OCI-LY3 (cell line): ENCODE measurements at regions not wholly inside any gene's neighbourhood (a gene's known extent, or its start where the extent isn't known, plus 50 kb on each side); places are given as distances from the start of the nearest gene placed in this dataset.

Experiments
- H2AFZ ChIP-seq: fragments of 200-600, 300-600 bp; shearing (Covaris generic); 2 replicates; pipeline ENCODE4 v1.6.0; 2014; ENCODE audit warnings: antibody characterized with exemption, low read depth, low read length
- H3K27ac ChIP-seq: fragments of 200-600, 300-600 bp; sonication (generic); 2 replicates; pipeline ENCODE4 v1.5.1; 2014; ENCODE audit warnings: mild to moderate bottlenecking, low read length, moderate library complexity, mixed read lengths
- H3K27me3 ChIP-seq: fragments of 200-600, 300-600 bp; sonication (generic); 2 replicates; pipeline ENCODE4 v1.6.1; 2014; ENCODE audit warnings: low read depth, low read length, mixed read lengths
- H3K36me3 ChIP-seq: fragments of 200-600, 300-600 bp; sonication (generic); replicated peaks from 2 replicates; pipeline ENCODE3; 2014; ENCODE audit warnings: low read depth, low read length, mixed read lengths
- H3K4me1 ChIP-seq: fragments of 300-600, 200-600 bp; sonication (generic); 2 replicates; pipeline ENCODE4 v1.6.1; 2014; ENCODE audit warnings: low read length, mixed read lengths
- H3K4me2 ChIP-seq: fragments of 200-600, 300-600 bp; sonication (generic); 2 replicates; pipeline ENCODE4 v1.6.1; 2014; ENCODE audit warnings: low read length, mixed read lengths
- H3K4me3 ChIP-seq: fragments of 300-600, 200-600 bp; sonication (generic); 2 replicates; pipeline ENCODE4 v1.5.1; 2014; ENCODE audit warnings: antibody characterized with exemption, mild to moderate bottlenecking, low read length, moderate library complexity
- H3K79me2 ChIP-seq: fragments of 300-600, 200-600 bp; shearing (Covaris generic); 2 replicates; pipeline ENCODE4 v1.6.1; 2014; ENCODE audit warnings: mild to moderate bottlenecking, low read length, mixed read lengths
- H3K9ac ChIP-seq: fragments of 300-600, 200-600 bp; shearing (Covaris generic); 2 replicates; pipeline ENCODE4 v1.6.0; 2014; ENCODE audit warnings: mild to moderate bottlenecking, low read length, moderate library complexity
- H3K9me3 ChIP-seq: fragments of 200-600, 300-600 bp; shearing (Covaris generic); 2 replicates; pipeline ENCODE4 v1.6.1; 2014; ENCODE audit warnings: low read length, mixed read lengths; ENCODE audit not compliant: insufficient read depth
- H4K20me1 ChIP-seq: fragments of 200-600, 300-600 bp; sonication (generic); 2 replicates; pipeline ENCODE4 v1.6.1; 2016; ENCODE audit warnings: low read length, mixed read lengths; ENCODE audit not compliant: insufficient read depth
- EZH2phosphoT487 ChIP-seq: fragments of 200-600 bp; shearing (Covaris generic); IDR thresholded peaks from 2 replicates; pipeline ENCODE4 v1.6.1; 2018; ENCODE audit warnings: antibody characterized with exemption, mixed run types, low read depth
- TF ChIP-seq, protein P1 (sequence below): fragments of 200-600, 300-600 bp; sonication (generic); IDR thresholded peaks from 2 replicates; pipeline ENCODE4 v1.5.1; 2014; ENCODE audit warnings: antibody characterized with exemption, low read length, low read depth

DNA sequence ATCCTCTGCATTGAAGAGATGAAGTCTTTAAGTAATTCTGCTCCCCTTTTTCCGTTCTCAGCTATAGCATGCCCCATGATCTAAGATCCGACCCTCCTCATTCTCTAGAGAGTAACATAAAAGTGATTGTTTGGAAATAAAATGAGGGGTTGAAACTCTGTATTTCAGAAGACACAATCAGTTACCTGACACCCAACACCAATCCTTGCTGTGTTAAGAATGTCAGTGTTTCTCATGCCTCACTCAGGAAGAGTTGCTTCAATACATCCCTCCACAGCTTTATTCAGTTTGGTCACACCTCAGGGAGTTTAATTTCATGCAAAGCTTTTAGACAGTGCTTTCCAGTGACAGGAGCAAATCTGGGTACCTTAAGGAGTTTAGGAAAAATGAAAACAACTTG lies 49.9 kb upstream of the RBBP8 start:
- H3K9ac ChIP-seq, result no peak overlapping the region
- no peak overlapping the region for H2AFZ ChIP-seq
- TF ChIP-seq, protein P1, sequence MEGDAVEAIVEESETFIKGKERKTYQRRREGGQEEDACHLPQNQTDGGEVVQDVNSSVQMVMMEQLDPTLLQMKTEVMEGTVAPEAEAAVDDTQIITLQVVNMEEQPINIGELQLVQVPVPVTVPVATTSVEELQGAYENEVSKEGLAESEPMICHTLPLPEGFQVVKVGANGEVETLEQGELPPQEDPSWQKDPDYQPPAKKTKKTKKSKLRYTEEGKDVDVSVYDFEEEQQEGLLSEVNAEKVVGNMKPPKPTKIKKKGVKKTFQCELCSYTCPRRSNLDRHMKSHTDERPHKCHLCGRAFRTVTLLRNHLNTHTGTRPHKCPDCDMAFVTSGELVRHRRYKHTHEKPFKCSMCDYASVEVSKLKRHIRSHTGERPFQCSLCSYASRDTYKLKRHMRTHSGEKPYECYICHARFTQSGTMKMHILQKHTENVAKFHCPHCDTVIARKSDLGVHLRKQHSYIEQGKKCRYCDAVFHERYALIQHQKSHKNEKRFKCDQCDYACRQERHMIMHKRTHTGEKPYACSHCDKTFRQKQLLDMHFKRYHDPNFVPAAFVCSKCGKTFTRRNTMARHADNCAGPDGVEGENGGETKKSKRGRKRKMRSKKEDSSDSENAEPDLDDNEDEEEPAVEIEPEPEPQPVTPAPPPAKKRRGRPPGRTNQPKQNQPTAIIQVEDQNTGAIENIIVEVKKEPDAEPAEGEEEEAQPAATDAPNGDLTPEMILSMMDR, result no peak
- no peak for TF ChIP-seq EZH2phosphoT487
- H3K27me3 ChIP-seq, result no peaks in the 10 kb centered on the region
- H3K36me3 ChIP-seq, result no peaks in the 10 kb centered on the region
- no peak overlapping the region for H3K27ac ChIP-seq
- H3K4me2 ChIP-seq, result no peak overlapping the region
- H3K9me3 ChIP-seq, result no peaks in the 10 kb centered on the region
- H3K79me2 ChIP-seq, result no peaks in the 10 kb centered on the region
- no peaks in the 10 kb centered on the region for H3K4me1 ChIP-seq
- no peak overlapping the region for H3K4me3 ChIP-seq
- no peaks in the 10 kb centered on the region for H4K20me1 ChIP-seq
